ENCODE measurements at regions not wholly inside any gene's neighbourhood (a gene's known extent, or its start where the extent isn't known, plus 50 kb on each side); places are given as distances from the start of the nearest gene placed in this dataset.

GRCh38 chr2:217228732-217229131, 368.9 kb upstream of the TNP1 start:
- Mint-ChIP-seq H3K27me3 (ENCODE audit: low read depth) (peaks cover 17% of the 10 kb centered on the region), H3K27ac (no peak overlapping the region), H3K4me3 (no peak overlapping the region), H3K4me1 (ENCODE audit: low read depth) (peaks cover 5% of the 10 kb centered on the region), H3K9me3 (peaks cover under 1% of the 10 kb centered on the region), H3K36me3 (ENCODE audit: low read depth) (peaks cover 6% of the 10 kb centered on the region)
- no peak for DNase-seq (ENCODE audit: low spot score)

- H3K9me3 Mint-ChIP-seq, result peaks cover 3% of the 10 kb centered on the region
- H3K27ac Mint-ChIP-seq, result no peak overlapping the region
- peaks cover 15% of the 10 kb centered on the region for H3K4me1 Mint-ChIP-seq (ENCODE audit: low read depth)
- peaks cover 17% of the 10 kb centered on the region for H3K27me3 Mint-ChIP-seq (ENCODE audit: low read depth)
- peaks cover 9% of the 10 kb centered on the region for H3K36me3 Mint-ChIP-seq (ENCODE audit: low read depth)
- no peak overlapping the region for H3K4me3 Mint-ChIP-seq
- no peak for DNase-seq (ENCODE audit: low spot score)
Observed at GRCh38 chr2:217227794-217228193, 367.9 kb upstream of the TNP1 start.

GRCh38 chr2:217225596-217225995, 365.7 kb upstream of the TNP1 start:
- Mint-ChIP-seq H3K36me3 (ENCODE audit: low read depth) (peaks cover 9% of the 10 kb centered on the region), H3K4me1 (ENCODE audit: low read depth) (peaks cover 21% of the 10 kb centered on the region), H3K27ac (no peak overlapping the region), H3K4me3 (no peak overlapping the region), H3K9me3 (peaks cover 3% of the 10 kb centered on the region), H3K27me3 (ENCODE audit: low read depth) (peaks cover 5% of the 10 kb centered on the region)
- no peak for DNase-seq (ENCODE audit: low spot score)

GRCh38 chr2:217223222-217223930, 363.5 kb upstream of the TNP1 start:
- peaks cover 3% of the 10 kb centered on the region for H3K27me3 Mint-ChIP-seq (ENCODE audit: low read depth)
- peak; percentile 83 for DNase-seq (ENCODE audit: low spot score)
- H3K36me3 Mint-ChIP-seq (ENCODE audit: low read depth), result peaks cover 12% of the 10 kb centered on the region
- peaks cover 3% of the 10 kb centered on the region for H3K9me3 Mint-ChIP-seq
- peaks cover 40% of the 10 kb centered on the region for H3K4me1 Mint-ChIP-seq (ENCODE audit: low read depth)
- H3K27ac Mint-ChIP-seq, result peak overlapping the region; percentile 83
- H3K4me3 Mint-ChIP-seq, result peak overlapping the region; percentile 45

GRCh38 chr2:217222309-217222910, 362.5 kb upstream of the TNP1 start:
- H3K36me3 Mint-ChIP-seq (ENCODE audit: low read depth), result peaks cover 12% of the 10 kb centered on the region
- peaks cover 7% of the 10 kb centered on the region for H3K27me3 Mint-ChIP-seq (ENCODE audit: low read depth)
- H3K27ac Mint-ChIP-seq, result peak overlapping the region; percentile 68
- H3K4me3 Mint-ChIP-seq, result peak overlapping the region; percentile 45
- peaks cover 3% of the 10 kb centered on the region for H3K9me3 Mint-ChIP-seq
- peak; percentile 15 for DNase-seq (ENCODE audit: low spot score)
- peaks cover 47% of the 10 kb centered on the region for H3K4me1 Mint-ChIP-seq (ENCODE audit: low read depth)

GRCh38 chr2:217220228-217221013, 360.6 kb upstream of the TNP1 start:
- no peak for DNase-seq (ENCODE audit: low spot score)
- Mint-ChIP-seq H3K27ac (no peak overlapping the region), H3K27me3 (ENCODE audit: low read depth) (peaks cover 17% of the 10 kb centered on the region), H3K4me1 (ENCODE audit: low read depth) (peaks cover 49% of the 10 kb centered on the region), H3K36me3 (ENCODE audit: low read depth) (peaks cover 12% of the 10 kb centered on the region), H3K9me3 (peaks cover 3% of the 10 kb centered on the region), H3K4me3 (no peak overlapping the region)

GRCh38 chr2:217219164-217219520, 359.3 kb upstream of the TNP1 start:
- Mint-ChIP-seq H3K4me3 (no peak overlapping the region), H3K4me1 (ENCODE audit: low read depth) (peaks cover 45% of the 10 kb centered on the region), H3K36me3 (ENCODE audit: low read depth) (peaks cover 8% of the 10 kb centered on the region), H3K27ac (no peak overlapping the region), H3K9me3 (peaks cover 3% of the 10 kb centered on the region), H3K27me3 (ENCODE audit: low read depth) (peaks cover 22% of the 10 kb centered on the region)
- no peak for DNase-seq (ENCODE audit: low spot score)

GRCh38 chr2:217218269-217219163, 358.7 kb upstream of the TNP1 start:
- Mint-ChIP-seq H3K4me1 (ENCODE audit: low read depth) (peaks cover 41% of the 10 kb centered on the region), H3K27me3 (ENCODE audit: low read depth) (peaks cover 22% of the 10 kb centered on the region), H3K27ac (no peak overlapping the region), H3K36me3 (ENCODE audit: low read depth) (peaks cover 5% of the 10 kb centered on the region), H3K9me3 (peaks cover under 1% of the 10 kb centered on the region), H3K4me3 (no peak overlapping the region)
- DNase-seq (ENCODE audit: low spot score), result peak; percentile 19

GRCh38 chr2:217216982-217217381, 357.1 kb upstream of the TNP1 start:
- Mint-ChIP-seq H3K4me3 (no peak overlapping the region), H3K27ac (no peak overlapping the region), H3K36me3 (ENCODE audit: low read depth) (peaks cover 5% of the 10 kb centered on the region), H3K4me1 (ENCODE audit: low read depth) (peaks cover 28% of the 10 kb centered on the region), H3K27me3 (ENCODE audit: low read depth) (peaks cover 30% of the 10 kb centered on the region), H3K9me3 (no peaks in the 10 kb centered on the region)
- DNase-seq (ENCODE audit: low spot score), result no peak

- Mint-ChIP-seq H3K27me3 (ENCODE audit: low read depth) (peaks cover 34% of the 10 kb centered on the region), H3K27ac (no peak overlapping the region), H3K4me3 (no peak overlapping the region), H3K36me3 (ENCODE audit: low read depth) (peaks cover 5% of the 10 kb centered on the region), H3K9me3 (no peaks in the 10 kb centered on the region), H3K4me1 (ENCODE audit: low read depth) (peaks cover 28% of the 10 kb centered on the region)
- DNase-seq (ENCODE audit: low spot score), result no peak
Observed at GRCh38 chr2:217216316-217216715, 356.5 kb upstream of the TNP1 start.

- DNase-seq (ENCODE audit: low spot score), result no peak
- Mint-ChIP-seq H3K27ac (no peak overlapping the region), H3K36me3 (ENCODE audit: low read depth) (peaks cover 5% of the 10 kb centered on the region), H3K4me1 (ENCODE audit: low read depth) (peaks cover 28% of the 10 kb centered on the region), H3K9me3 (no peaks in the 10 kb centered on the region), H3K4me3 (no peak overlapping the region), H3K27me3 (ENCODE audit: low read depth) (peaks cover 34% of the 10 kb centered on the region)
Observed at GRCh38 chr2:217215877-217216276, 356.0 kb upstream of the TNP1 start.

GRCh38 chr2:217208867-217209266, 349.0 kb upstream of the TNP1 start:
- Mint-ChIP-seq H3K9me3 (no peaks in the 10 kb centered on the region), H3K4me1 (ENCODE audit: low read depth) (no peaks in the 10 kb centered on the region), H3K27ac (no peak overlapping the region), H3K4me3 (no peak overlapping the region), H3K27me3 (ENCODE audit: low read depth) (peaks cover 39% of the 10 kb centered on the region), H3K36me3 (ENCODE audit: low read depth) (no peaks in the 10 kb centered on the region)
- DNase-seq (ENCODE audit: low spot score), result no peak

GRCh38 chr2:217207699-217208010, 347.8 kb upstream of the TNP1 start:
- Mint-ChIP-seq H3K36me3 (ENCODE audit: low read depth) (no peaks in the 10 kb centered on the region), H3K9me3 (no peaks in the 10 kb centered on the region), H3K4me1 (ENCODE audit: low read depth) (no peaks in the 10 kb centered on the region), H3K4me3 (no peak overlapping the region), H3K27me3 (ENCODE audit: low read depth) (peaks cover 45% of the 10 kb centered on the region), H3K27ac (no peak overlapping the region)
- no peak for DNase-seq (ENCODE audit: low spot score)
